ENCODE measurements at regions not wholly inside any gene's neighbourhood (a gene's known extent, or its start where the extent isn't known, plus 50 kb on each side); places are given as distances from the start of the nearest gene placed in this dataset.
A peak's percentile ranks its signal among the peaks of the same experiment; 100 is the strongest.

GRCh38 chr10:118838364-118838763 is 83.6 kb upstream of the CACUL1 start:
- DNase-seq = no peak

- DNase-seq = no peak
Observed at GRCh38 chr10:118839348-118839747, 84.6 kb upstream of the CACUL1 start.

GRCh38 chr10:118840071-118840775 is 85.5 kb upstream of the CACUL1 start:
- no peak for DNase-seq

- DNase-seq = no peak
Observed at GRCh38 chr10:118840776-118841468, 86.2 kb upstream of the CACUL1 start.

GRCh38 chr10:118841881-118842605 is 87.3 kb upstream of the CACUL1 start:
- no peak for DNase-seq

GRCh38 chr10:118842843-118843624 is 88.3 kb upstream of the CACUL1 start:
- DNase-seq = no peak

- DNase-seq = no peak
Observed at GRCh38 chr10:118843647-118844265, 89.0 kb upstream of the CACUL1 start.

GRCh38 chr10:118844731-118845521 is 90.2 kb upstream of the CACUL1 start:
- no peak for DNase-seq

- DNase-seq = no peak
Observed at GRCh38 chr10:118845776-118846175, 91.0 kb upstream of the CACUL1 start.

- no peak for DNase-seq
Observed at GRCh38 chr10:118850418-118851061, 95.8 kb upstream of the CACUL1 start.

- DNase-seq = no peak
Observed at GRCh38 chr10:118851062-118852035, 96.6 kb upstream of the CACUL1 start.

GRCh38 chr10:118853916-118854315 is 99.1 kb upstream of the CACUL1 start:
- DNase-seq = no peak

- no peak for DNase-seq
Observed at GRCh38 chr10:118856106-118856505, 101.3 kb upstream of the CACUL1 start.

GRCh38 chr10:118865998-118866693 is 111.4 kb upstream of the CACUL1 start:
- DNase-seq = no peak

GRCh38 chr10:118867768-118868167 is 113.0 kb upstream of the CACUL1 start:
- DNase-seq = no peak

GRCh38 chr10:118868589-118868988 is 113.8 kb upstream of the CACUL1 start:
- DNase-seq = no peak

GRCh38 chr10:118870467-118871243 is 115.9 kb upstream of the CACUL1 start:
- DNase-seq = peak; percentile 17

- no peak for DNase-seq
Observed at GRCh38 chr10:118871244-118871865, 116.6 kb upstream of the CACUL1 start.
